Stimulated activated CD8-positive, alpha-beta memory T cell treated with anti-CD3 and anti-CD28 coated beads, Interleukin-15, amount 100 ng/mL, for 4 hours (primary cell): ENCODE measurements at regions not wholly inside any gene's neighbourhood (a gene's known extent, or its start where the extent isn't known, plus 50 kb on each side); places are given as distances from the start of the nearest gene placed in this dataset.
"Not testable (repeated sequence)": the region's sequence is repeated elsewhere in the genome, so short reads cannot be mapped to it uniquely, and the experiment has no call there.

Experiments used
- DNase-seq, 2 donors: peaks; one replicate each; pipeline ENCODE4 v3.0.0-alpha.2; 2020; ENCODE audit warnings: low read depth in 2 of 2

DNA sequence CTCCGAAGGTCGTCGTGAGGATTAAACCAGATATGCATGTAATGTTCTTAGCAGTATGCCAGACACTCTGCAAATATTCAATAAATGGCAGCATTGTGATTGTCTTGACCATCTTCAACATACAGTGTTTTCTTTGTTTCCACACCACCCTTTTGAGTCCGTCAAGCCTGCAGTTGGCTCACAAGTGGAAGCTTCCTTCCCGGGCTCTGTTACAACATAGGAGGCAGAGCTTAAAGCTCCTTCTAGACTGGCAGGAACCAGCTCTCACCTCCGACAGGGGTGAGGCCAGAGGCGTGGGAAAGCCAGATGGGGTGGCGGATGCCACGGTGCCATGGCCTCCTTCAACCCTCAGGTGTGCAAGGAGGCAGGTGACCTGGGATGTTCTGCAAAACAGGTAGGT lies 138.3 kb downstream of the FOXL1 start:
- no peak for DNase-seq

DNA sequence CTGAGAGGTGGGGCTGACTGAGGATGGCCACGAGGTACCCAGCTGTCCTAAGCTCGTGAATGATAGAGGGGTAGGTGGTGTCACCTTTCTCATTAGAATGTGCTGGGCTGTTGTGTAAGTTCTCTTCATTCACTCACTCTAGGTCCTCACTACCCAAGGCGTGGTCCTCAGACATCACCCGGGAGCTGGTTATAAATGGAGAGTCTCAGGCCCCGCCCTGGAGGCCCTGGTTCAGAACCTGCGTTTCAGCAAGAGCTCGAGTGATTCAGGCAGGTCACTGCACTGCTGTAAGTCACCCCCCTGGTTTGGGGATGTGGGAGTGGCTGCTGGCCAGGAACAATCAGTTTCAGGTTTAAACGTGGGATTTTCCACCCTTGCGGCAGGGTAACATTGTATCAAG lies 139.8 kb downstream of the FOXL1 start:
- DNase-seq: no peak

DNA sequence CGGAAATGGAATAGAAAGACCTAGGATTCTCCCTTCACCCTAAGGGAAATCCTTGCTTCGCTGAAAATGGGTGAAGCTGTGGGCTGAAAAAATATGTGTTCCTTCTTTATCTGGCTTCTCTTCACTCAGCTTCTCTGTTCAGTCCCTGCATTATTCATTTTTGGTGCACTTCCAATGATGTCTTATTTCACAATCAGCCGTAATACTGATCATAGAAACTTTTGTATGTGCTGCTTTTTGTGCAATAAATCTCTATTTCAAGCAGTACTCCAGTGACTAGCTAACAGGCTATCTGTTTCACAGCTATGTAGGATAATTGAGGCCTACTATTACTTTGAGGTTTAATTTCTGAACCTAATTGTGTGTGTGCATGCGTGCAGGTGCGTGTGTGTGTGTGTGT lies 144.6 kb downstream of the FOXL1 start:
- DNase-seq: no peak

DNA sequence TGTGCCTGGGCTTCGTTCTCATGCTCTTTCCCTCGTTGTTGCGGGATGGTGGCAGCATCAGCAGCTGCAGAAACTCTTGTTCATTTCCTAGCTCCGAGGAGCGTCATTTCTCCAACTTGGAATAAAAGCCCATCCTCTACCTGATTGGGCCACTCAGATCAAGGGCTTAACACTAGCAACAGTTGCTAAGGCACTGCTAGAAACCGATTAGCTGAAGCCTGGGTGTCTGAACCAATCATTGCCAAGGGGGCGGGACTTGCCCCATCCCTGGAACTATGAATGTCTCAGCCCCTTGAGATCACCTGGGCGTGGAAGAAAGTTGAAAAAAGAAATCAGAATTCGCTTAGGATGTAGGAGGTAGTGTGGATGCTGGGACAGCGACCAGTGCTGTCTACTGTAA lies 145.3 kb downstream of the FOXL1 start:
- DNase-seq: no peak

DNA sequence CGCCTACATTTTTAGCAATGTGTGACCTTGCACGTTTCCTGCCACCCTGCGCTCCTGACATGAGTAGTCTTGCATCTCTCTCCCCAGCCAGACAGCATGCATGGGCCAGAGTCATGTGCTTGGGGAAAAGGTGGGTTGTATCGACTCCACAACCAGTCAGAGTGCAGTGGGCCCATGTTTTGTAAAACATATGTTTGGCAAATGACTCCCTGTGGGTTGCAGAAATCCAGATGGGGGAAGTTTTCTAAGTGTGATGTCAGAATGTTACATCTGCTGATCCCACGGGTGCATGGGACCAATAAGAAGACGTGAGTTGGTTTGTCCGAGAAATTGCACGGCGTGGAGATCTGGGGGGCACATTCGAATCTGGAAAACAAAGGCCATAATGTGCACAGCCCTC lies 147.1 kb downstream of the FOXL1 start:
- DNase-seq: no peak

DNA sequence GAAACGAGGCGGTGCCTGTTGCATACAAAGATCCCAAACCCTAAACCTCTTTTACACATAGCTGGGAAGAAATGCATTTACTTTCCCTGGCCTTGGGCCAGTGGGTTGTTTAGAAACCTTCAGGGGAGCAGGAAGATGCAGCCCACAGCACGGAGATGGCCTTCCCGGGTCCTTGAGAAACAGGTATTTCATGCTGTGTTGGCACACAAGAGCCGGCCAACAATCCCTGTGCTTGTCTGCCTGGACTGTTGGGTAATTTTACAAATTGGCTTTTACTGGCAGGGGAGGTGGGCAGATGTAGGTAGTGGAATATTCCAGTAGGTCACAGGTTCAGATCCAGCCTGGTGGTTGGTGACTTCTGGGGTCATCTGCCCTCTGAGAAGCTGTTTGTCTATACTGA lies 148.0 kb downstream of the FOXL1 start:
- no peak for DNase-seq

DNA sequence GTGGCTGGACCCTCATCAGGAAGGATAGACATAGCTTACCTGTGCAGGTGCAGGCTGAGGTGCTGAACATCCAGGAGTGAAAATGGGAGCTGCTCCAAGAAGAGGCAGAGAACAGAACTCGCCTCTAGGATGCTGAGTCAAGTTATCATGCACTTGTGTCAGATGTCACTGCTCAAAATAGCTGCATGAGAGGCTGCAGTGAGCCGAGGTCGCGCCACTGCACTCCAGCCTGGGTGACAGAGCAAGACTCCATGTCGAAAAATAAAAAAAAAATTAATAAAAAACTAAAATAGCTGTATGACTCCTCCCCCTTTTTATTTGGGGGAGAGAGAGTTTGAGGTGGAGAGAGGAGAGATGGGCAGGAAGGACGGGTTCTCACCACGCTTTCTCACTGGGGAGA lies 148.8 kb downstream of the FOXL1 start:
- no peak for DNase-seq

DNA sequence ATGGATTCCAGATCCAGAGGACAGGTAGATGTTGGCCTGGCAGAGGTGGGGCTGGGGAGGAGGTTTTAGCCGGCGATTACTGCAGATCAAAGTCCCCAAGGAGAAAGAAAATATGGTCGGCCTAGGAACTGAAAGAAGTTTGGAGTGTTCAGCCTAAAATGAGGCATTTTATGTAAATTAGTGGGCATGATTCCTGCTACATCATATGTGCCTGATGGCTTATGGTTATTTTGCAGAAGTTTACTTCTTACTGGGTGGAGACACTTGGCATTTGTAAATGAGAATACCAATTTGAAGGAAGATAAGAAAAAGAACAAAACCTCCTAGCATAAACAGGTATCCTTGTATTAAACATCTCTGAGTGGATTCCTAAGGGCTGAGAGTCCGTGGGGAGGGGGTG lies 149.3 kb downstream of the FOXL1 start:
- DNase-seq: no peak

DNA sequence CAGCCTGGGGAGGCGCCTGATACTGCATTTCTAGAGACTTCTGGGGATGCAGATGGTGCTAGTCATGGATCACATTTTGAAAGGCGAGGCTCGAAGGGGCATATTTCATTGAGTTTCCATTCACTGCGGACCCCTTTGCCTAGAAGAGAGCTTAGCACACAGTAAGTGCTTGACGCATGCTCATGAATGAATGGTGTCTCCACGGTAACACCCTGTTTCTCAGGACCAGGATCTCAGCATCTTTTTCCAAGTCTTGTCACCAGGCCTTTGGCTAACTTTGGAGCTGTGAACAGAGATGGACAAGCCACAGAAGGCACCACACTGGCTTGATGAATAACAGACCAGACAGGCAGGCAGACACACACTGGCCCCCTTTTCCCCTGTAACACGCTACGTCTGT lies 151.3 kb downstream of the FOXL1 start:
- DNase-seq: no peak

DNA sequence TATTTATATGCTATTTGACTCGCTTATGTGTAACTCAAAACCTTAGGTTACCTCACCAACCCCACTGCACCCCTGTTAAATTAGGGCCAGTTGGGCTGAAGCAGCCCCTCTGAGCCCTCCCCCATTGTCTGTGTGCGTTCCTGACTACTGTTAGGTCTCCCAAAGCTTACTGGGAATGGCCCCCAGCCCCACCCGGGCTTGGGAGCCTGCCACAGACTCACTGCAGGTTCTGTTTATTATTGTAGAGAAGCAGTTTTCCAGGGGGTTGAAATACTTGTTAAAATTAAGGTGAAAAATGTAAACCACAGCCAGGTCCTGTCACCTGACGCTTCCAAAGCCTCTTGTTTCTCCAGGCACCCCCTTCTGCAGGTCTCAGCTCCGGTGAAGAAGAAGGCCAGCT lies 151.7 kb downstream of the FOXL1 start:
- no peak for DNase-seq

DNA sequence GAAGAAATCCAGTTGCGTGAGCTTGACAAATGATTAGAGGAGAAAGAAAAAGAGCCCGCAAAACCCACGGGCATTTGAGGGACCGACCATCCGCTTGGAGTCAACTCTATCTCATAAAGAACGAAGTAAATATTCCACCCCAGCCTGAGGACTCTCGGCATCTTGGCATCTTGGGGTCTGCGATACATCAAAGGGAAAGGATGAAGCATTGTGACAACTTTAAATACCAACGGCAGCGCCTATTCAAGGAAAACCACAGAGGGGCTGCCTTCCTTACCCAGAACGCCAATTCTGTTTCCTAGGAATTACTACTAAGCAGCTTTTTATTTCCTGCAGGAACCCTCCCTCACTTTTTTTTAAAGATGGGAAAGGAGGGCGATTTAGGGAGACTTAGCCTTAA lies 152.2 kb downstream of the FOXL1 start:
- no peak for DNase-seq

DNA sequence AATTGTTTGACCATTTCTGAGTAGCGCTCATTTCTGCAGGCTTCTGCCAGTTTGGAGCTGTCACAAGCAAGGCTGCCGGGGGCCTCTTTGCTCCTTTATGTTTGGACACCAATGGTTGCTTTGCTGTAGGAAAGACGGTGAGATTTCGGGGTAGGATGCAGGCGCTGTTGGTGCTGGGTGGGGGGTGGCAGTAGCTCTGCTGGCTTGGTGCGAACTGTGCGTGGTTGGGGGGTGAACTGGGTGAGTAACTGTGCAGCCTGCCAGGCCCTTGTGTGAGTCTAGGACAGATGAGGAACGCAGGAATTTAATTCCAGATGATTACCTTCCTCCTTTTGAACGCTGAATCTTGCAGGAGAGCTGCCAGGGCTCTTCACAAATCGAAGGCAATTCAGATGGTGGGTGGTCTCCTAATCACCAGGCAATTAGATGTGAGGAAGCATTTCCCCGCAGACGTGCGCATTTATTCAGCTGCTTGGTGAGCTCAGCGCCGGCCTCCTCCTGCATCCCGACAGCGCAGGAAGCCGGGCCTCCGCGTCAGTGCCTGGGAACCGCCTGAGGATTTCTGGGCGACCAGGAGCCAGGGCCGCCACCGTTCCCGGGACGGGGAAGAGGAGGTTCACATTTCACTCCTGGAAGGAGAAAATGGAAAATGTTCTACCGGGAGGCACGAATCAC lies 154.4 kb downstream of the FOXL1 start:
- DNase-seq: no peak

DNA sequence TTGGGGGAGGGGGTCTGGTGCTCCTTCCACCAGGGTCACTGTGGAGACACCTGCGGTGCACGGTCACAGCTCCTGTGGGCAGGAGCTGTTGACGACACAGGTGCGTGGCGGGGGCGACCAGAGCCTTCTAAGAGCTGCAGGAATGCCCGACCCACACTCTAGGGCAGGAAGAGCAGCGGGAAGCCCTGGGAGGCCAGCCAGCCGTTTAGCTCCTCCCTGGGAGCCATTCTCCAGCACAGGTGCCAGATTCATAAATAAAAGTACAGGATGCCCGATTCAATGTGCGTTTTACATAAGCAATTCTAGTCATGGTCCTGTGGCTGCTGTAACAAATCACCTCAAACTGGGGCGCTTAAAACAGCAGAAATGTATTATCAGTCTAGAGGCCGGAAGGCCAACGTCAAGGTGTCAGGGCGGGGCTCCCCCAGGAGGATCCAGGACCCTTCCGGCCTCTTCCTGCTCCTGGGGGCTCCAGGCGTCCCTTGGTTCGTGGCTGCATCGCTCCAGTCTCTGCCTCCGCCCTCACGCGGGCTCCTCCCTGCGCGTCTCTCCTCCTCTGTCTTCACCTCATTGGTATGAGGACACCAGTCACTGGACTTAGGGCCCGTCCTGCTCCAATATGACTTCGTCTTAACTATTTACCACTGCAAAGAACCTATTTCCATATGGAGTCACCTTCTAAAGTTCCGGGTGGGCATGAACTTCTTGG lies 155.4 kb downstream of the FOXL1 start:
- DNase-seq: no peak

DNA sequence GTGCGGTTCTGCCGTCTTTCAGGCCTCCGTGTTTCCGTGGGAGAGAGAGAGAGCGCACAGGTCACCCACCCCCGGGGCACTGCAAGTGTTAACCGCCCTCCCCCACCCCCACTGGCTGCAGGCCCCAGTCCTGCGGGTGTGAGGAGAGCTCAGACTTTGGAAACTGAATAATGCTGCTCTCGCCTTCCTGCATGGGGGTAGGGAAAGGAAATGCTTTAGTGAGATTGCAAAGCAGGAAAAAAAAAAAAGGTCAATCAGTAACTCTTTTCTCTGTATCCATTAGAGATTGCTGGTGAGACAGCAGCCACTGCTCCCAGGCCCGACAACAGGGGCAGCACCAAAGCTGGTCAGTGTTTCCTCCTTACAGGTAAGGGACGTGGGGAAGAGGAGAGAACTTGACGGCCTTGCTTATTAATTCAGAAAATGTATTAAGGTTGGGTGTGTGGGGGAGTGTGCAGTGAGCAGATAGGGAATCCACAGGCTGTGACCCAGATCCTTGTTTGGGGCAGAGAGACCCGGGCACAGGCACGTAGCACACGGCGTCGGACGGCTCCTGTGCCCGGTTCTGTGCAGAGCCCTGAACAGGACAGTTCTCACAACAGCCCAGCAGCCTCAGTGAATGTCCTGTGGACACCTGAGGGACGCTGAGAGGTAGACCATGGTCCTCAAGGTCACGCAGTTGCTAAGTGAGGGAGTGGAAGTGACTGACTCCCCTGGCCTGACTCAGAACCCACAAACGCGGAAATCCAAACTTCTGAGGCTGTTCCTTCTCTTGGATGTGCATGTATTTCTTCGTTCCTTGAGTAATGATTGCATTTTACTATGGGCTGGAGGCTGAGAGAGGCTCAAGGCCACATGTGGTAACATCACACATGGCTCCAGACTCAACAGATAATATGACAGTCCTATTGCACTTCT lies 156.5 kb downstream of the FOXL1 start:
- DNase-seq: no peak

DNA sequence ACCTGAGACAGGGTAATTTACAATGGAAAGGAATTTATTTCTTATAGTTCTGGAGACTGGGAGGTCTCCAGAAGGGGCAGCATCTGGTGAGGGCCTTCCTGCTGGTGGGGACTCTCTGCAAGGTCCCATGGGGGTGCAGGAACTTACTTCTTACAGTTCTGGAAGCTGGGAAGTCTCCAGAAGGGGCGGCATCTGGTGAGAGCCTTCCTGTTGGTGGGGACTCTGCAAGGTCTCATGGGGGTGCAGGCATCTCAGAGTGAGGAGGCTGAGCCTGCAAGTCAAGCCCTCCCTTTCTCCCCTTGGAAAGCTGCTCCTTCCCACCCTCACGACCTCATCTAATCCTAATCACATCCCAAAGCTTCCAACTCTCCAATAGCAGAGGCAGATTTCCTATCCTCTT lies 157.4 kb downstream of the FOXL1 start:
- DNase-seq: no peak

DNA sequence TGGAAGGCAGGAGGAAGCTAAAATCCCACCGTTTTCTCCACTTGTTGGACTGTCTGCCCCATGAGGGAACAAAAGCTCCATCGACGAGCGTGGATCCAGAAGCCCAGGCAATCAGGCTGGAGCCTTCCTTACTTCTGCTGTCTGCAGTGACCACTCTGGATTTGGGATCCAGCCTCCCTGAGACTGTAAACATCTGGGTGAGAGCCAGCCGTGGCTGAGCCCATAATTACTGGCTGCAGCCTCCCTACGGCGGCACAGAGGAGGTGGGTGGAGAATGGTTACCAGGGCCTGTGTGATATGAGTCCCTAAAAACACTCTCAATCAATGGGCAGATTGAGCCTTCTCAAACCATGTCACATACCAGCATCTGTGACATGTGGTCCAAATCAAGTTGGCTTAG lies 158.2 kb downstream of the FOXL1 start:
- DNase-seq: no peak

DNA sequence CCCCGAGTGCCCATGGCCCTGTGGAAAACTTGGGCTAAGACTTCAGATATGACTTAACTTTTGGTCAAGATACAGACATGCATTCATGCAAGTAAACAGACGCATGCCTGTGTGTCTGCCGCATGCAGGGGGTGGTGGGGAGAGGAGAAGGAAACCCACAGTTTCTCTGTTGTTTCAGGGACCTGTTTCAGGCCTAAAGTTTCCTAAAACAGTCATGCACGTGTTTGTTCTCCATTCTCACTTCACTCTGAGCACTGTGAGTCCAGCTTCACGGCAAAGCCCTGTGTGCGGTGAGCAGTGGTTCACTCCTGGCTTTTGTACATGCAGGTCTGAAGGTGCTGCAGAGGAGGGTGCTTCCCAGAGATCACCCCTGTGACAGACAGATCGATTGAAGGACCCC lies 158.7 kb downstream of the FOXL1 start:
- no peak for DNase-seq

DNA sequence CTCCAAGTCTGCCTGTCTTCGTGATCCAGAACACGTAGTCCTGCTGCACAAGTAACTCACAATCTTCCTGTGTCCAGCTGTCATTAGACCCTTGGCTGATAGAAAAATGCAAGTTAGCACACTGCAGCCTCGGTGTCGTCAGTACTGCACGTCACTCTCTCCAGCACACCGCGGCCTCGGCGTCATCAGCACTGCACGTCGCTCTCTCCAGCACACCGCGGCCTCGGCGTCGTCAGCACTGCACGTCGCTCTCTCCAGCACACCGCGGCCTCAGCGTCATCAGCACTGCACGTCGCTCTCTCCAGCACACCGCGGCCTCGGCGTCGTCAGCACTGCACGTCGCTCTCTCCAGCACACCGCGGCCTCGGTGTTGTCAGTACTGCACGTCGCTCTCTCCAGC lies 160.0 kb downstream of the FOXL1 start:
- DNase-seq: not testable (repeated sequence)

DNA sequence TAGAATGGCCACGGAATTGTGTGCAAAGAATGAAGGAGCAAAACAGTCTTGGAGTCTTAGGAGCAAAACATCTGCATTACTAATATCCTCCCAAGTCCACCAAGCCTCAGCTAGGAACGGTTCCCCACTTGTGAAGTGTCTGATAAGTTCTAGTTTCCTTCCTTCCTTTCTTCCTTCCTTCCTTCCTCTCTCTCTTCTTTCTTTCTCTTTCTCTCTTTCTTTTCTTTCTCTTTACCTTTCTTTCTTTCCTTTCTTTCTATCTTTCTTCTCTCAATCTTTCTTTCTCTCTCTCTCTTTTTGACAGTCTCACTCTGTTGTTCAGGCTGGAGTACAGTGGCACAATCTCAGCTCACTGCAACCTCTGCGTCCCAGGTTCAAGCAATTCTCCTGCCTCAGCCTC lies 160.8 kb downstream of the FOXL1 start:
- no peak for DNase-seq

DNA sequence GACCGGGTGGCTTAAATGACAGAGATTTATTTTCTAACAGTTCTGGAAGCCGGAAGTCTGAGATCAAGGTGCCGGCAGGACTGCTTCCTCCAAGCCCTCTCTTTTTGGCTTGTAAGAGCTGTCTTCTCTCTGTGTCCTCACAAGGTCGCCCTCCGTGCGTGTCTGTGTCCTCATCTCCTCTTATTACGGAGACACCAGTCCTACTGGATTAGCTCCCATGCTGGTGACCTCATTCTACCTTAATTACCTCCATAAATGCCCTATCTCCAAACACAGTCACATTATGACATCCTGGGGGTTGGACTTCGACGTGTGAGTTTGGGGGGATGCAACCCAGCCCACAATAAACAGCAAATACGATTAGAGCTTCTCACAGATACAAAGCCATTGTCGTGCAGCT lies 161.5 kb downstream of the FOXL1 start:
- DNase-seq: no peak

DNA sequence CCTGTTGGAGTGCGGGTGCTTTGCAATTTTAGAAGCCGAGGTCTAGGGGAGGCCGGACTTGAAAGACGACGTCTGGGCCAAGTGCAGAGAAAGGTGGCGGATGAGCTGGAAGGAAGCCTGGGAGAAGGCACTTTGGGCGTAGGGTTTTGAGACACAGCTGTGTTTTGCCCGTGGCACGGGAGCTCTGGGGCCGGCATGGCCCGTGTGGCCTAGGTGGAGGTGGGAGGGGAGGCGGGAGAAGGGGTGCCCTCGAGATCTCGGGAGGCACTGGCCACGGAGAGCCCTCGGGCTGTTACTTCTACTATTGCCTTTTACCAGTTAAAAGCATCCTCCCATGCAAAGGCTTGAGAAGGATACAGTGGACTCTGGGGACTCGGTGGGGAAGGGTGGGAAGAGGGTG lies 161.9 kb downstream of the FOXL1 start:
- no peak for DNase-seq

DNA sequence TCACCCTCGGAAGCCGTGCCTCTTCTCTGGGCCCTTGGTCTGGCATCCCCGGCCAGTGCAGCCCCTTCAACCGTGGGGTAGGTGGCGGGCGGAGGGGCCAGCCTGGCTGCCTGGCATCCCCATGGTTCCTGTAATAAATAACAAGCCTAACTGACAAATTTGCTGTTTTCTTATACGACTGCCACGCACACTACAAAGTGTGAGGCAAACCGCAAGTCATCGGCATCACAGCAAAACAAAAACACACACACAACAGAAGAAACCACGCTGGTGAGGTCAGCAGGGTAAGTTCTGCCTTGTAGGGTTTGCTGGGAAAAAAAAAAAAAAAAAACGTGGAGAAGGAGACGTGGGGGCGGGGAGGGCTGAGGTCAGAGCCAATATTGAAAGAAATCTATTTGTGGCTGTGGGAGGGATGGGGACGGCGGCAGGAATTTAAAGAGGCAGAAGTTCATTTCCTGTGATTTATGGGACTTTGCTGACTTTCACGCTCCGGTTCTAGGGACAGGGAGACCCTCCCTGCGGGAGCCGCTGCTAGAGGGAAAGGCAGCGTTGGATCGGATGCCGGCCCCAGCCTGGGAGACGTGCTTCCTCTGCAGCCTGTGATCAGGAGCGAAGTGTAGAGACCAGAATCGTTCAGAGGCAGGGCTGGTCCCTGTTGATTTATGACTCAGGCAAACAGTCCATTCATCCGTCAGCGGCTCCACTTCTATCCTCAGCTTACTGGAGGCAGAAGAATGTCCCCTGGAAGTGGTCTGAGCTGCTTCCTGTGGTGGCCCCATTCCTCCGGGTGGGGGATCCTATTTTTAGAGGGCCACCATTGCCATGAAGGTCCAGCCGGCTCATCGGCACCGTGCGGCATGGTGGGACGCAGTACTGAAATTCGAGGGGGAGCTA lies 162.8 kb downstream of the FOXL1 start:
- DNase-seq: no peak
